SK-N-SH (cell line): ENCODE measurements at regions not wholly inside any gene's neighbourhood (a gene's known extent, or its start where the extent isn't known, plus 50 kb on each side); places are given as distances from the start of the nearest gene placed in this dataset.

Experiments
- CTCF ChIP-seq: fragments of 200-600 bp; sonication (generic); IDR thresholded peaks from 2 replicates; pipeline ENCODE4 v1.6.1; 2017; ENCODE audit warnings: antibody characterized with exemption, mild to moderate bottlenecking, moderate library complexity
- EP300 ChIP-seq, 2 experiments: IDR thresholded peaks; 2 replicates each; pipeline versions ENCODE4 v1.4.0 to v1.6.1; 2012; ENCODE audit warnings: borderline replicate concordance in 1 of 2, low read depth in 1 of 2, low read length in 1 of 2
- FOXM1 ChIP-seq: IDR thresholded peaks from 2 replicates; pipeline ENCODE4 v1.4.0; 2012; ENCODE audit warnings: low read depth, mild to moderate bottlenecking
- JUND ChIP-seq: IDR thresholded peaks from 2 replicates; pipeline ENCODE4 v1.4.0; 2012
- MAX ChIP-seq: IDR thresholded peaks from 2 replicates; pipeline ENCODE4 v1.4.0; 2012; ENCODE audit warnings: low read depth
- MEF2A ChIP-seq: IDR thresholded peaks from 2 replicates; pipeline ENCODE4 v1.4.0; 2012; ENCODE audit warnings: low read depth, borderline replicate concordance
- POLR2AphosphoS5 ChIP-seq: IDR thresholded peaks from 2 replicates; pipeline ENCODE4 v1.6.1; 2012; ENCODE audit warnings: low read depth, low read length
- RAD21 ChIP-seq: IDR thresholded peaks from 2 replicates; pipeline ENCODE4 v1.6.1; 2012; ENCODE audit warnings: mild to moderate bottlenecking, low read length
- SIN3A ChIP-seq: IDR thresholded peaks from 2 replicates; pipeline ENCODE4 v1.6.1; 2012; ENCODE audit warnings: low read depth, mild to moderate bottlenecking, low read length, moderate library complexity, borderline replicate concordance
- SMC3 ChIP-seq: IDR thresholded peaks from 2 replicates; pipeline ENCODE4 v1.6.1; 2012; ENCODE audit warnings: low read depth, low read length, improper control_type of control experiment
- TF ChIP-seq, protein P1 (sequence below): IDR thresholded peaks from 2 replicates; pipeline ENCODE4 v1.4.0; 2012; ENCODE audit warnings: low read depth, borderline replicate concordance
- TF ChIP-seq, protein P2 (sequence below): IDR thresholded peaks from 2 replicates; pipeline ENCODE4 v1.6.1; 2012; ENCODE audit warnings: mild to moderate bottlenecking, low read depth, low read length, moderate library complexity

- TF ChIP-seq MAX = no peak
- no peak for TF ChIP-seq CTCF
- TF ChIP-seq POLR2AphosphoS5 = no peak
- no peak for TF ChIP-seq JUND
- TF ChIP-seq, protein P1, sequence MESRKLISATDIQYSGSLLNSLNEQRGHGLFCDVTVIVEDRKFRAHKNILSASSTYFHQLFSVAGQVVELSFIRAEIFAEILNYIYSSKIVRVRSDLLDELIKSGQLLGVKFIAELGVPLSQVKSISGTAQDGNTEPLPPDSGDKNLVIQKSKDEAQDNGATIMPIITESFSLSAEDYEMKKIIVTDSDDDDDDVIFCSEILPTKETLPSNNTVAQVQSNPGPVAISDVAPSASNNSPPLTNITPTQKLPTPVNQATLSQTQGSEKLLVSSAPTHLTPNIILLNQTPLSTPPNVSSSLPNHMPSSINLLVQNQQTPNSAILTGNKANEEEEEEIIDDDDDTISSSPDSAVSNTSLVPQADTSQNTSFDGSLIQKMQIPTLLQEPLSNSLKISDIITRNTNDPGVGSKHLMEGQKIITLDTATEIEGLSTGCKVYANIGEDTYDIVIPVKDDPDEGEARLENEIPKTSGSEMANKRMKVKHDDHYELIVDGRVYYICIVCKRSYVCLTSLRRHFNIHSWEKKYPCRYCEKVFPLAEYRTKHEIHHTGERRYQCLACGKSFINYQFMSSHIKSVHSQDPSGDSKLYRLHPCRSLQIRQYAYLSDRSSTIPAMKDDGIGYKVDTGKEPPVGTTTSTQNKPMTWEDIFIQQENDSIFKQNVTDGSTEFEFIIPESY = no peak
- TF ChIP-seq EP300 (IDR thresholded peaks at IDR 0.05; ENCODE audit: borderline replicate concordance in 1 of 2, low read depth in 1 of 2, low read length in 1 of 2) = no peak
- TF ChIP-seq SMC3 = no peak
- TF ChIP-seq, protein P2, sequence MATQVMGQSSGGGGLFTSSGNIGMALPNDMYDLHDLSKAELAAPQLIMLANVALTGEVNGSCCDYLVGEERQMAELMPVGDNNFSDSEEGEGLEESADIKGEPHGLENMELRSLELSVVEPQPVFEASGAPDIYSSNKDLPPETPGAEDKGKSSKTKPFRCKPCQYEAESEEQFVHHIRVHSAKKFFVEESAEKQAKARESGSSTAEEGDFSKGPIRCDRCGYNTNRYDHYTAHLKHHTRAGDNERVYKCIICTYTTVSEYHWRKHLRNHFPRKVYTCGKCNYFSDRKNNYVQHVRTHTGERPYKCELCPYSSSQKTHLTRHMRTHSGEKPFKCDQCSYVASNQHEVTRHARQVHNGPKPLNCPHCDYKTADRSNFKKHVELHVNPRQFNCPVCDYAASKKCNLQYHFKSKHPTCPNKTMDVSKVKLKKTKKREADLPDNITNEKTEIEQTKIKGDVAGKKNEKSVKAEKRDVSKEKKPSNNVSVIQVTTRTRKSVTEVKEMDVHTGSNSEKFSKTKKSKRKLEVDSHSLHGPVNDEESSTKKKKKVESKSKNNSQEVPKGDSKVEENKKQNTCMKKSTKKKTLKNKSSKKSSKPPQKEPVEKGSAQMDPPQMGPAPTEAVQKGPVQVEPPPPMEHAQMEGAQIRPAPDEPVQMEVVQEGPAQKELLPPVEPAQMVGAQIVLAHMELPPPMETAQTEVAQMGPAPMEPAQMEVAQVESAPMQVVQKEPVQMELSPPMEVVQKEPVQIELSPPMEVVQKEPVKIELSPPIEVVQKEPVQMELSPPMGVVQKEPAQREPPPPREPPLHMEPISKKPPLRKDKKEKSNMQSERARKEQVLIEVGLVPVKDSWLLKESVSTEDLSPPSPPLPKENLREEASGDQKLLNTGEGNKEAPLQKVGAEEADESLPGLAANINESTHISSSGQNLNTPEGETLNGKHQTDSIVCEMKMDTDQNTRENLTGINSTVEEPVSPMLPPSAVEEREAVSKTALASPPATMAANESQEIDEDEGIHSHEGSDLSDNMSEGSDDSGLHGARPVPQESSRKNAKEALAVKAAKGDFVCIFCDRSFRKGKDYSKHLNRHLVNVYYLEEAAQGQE = no peak
- TF ChIP-seq SIN3A = no peak
- TF ChIP-seq RAD21 = no peak
- no peak for TF ChIP-seq MEF2A
- no peak for TF ChIP-seq FOXM1
These were observed 50.0 kb upstream of the WDFY2 start for GRCh38 chr13:51534041-51534817.
